GM20431 (cell line): ENCODE measurements at regions not wholly inside any gene's neighbourhood (a gene's known extent, or its start where the extent isn't known, plus 50 kb on each side); places are given as distances from the start of the nearest gene placed in this dataset.

Experiments
- in situ Hi-C: fragments of 300-500 bp; cut with MseI, MboI; formaldehyde crosslinking; loops from one replicate; pipeline ENCODE4 v1.15.0; 2020; ENCODE audit warnings: low sequenced_read_pairs; ENCODE audit not compliant: unreplicated experiment

GRCh38 chr11:70517988-70518907 is 119.9 kb downstream of the CTTN start:
- in situ Hi-C loops = no loop called here

- in situ Hi-C loops = no loop called here
Measured at GRCh38 chr11:70519117-70519516, 120.8 kb downstream of the CTTN start.

- in situ Hi-C loops = no loop called here
Measured at GRCh38 chr11:70521475-70522308, 123.4 kb downstream of the CTTN start.

- in situ Hi-C loops = no loop called here
Measured at GRCh38 chr11:70522309-70522592, 123.9 kb downstream of the CTTN start.

- in situ Hi-C loops = no loop called here
Measured at GRCh38 chr11:70522593-70523311, 124.4 kb downstream of the CTTN start.

GRCh38 chr11:70523384-70524095 is 125.2 kb downstream of the CTTN start:
- in situ Hi-C loops = no loop called here

- in situ Hi-C loops = no loop called here
Measured at GRCh38 chr11:70524096-70524922, 126.0 kb downstream of the CTTN start.

GRCh38 chr11:70525006-70525405 is 126.7 kb downstream of the CTTN start:
- in situ Hi-C loops = no loop called here

GRCh38 chr11:70525466-70525865 is 127.1 kb downstream of the CTTN start:
- in situ Hi-C loops = no loop called here

GRCh38 chr11:70526116-70527045 is 128.1 kb downstream of the CTTN start:
- in situ Hi-C loops = no loop called here

GRCh38 chr11:70527046-70527395 is 128.7 kb downstream of the CTTN start:
- in situ Hi-C loops = no loop called here

GRCh38 chr11:70527429-70528045 is 129.2 kb downstream of the CTTN start:
- in situ Hi-C loops = no loop called here

- in situ Hi-C loops = no loop called here
Measured at GRCh38 chr11:70528046-70528793, 129.9 kb downstream of the CTTN start.

- in situ Hi-C loops = no loop called here
Measured at GRCh38 chr11:70528794-70529580, 130.7 kb downstream of the CTTN start.

GRCh38 chr11:70530010-70530409 is 131.7 kb downstream of the CTTN start:
- in situ Hi-C loops = no loop called here

GRCh38 chr11:70530629-70531185 is 132.4 kb downstream of the CTTN start:
- in situ Hi-C loops = no loop called here
